T1000 (cell line): ENCODE measurements at regions not wholly inside any gene's neighbourhood (a gene's known extent, or its start where the extent isn't known, plus 50 kb on each side); places are given as distances from the start of the nearest gene placed in this dataset.

Experiments used
- DNase-seq: peaks from one replicate; lab custom pipeline; 2025; ENCODE audit warnings: mixed read lengths; lab: John Stamatoyannopoulos, UW

- DNase-seq, result no peak
These were observed 1057.7 kb downstream of the VRK1 start for GRCh38 chr14:97854918-97855317.

GRCh38 chr14:97866195-97866594 lies 1069.0 kb downstream of the VRK1 start:
- DNase-seq, result no peak

GRCh38 chr14:97866664-97867063 lies 1069.5 kb downstream of the VRK1 start:
- no peak for DNase-seq

- no peak for DNase-seq
These were observed 1076.1 kb downstream of the VRK1 start for GRCh38 chr14:97873291-97873690.

GRCh38 chr14:97874394-97874793 lies 1077.2 kb downstream of the VRK1 start:
- DNase-seq, result no peak

- no peak for DNase-seq
These were observed 1081.0 kb downstream of the VRK1 start for GRCh38 chr14:97878206-97878605.

- no peak for DNase-seq
These were observed 1081.5 kb downstream of the VRK1 start for GRCh38 chr14:97878727-97879126.

GRCh38 chr14:97887690-97888089 lies 1090.5 kb downstream of the VRK1 start:
- DNase-seq, result no peak

- no peak for DNase-seq
These were observed 1091.1 kb downstream of the VRK1 start for GRCh38 chr14:97888331-97888730.

- no peak for DNase-seq
These were observed 1094.3 kb downstream of the VRK1 start for GRCh38 chr14:97891515-97891914.

GRCh38 chr14:97894552-97894951 lies 1097.4 kb downstream of the VRK1 start:
- no peak for DNase-seq

- DNase-seq, result no peak
These were observed 1103.1 kb downstream of the VRK1 start for GRCh38 chr14:97900196-97900854.

GRCh38 chr14:97902630-97903029 lies 1105.4 kb downstream of the VRK1 start:
- no peak for DNase-seq

GRCh38 chr14:97903821-97904220 lies 1106.6 kb downstream of the VRK1 start:
- no peak for DNase-seq

GRCh38 chr14:97912217-97912616 lies 1115.0 kb downstream of the VRK1 start:
- DNase-seq, result no peak

- no peak for DNase-seq
These were observed 1118.9 kb downstream of the VRK1 start for GRCh38 chr14:97916100-97916499.

- no peak for DNase-seq
These were observed 1119.7 kb downstream of the VRK1 start for GRCh38 chr14:97916669-97917568.

GRCh38 chr14:97920201-97920600 lies 1123.0 kb downstream of the VRK1 start:
- DNase-seq, result no peak

GRCh38 chr14:97921296-97921695 lies 1124.1 kb downstream of the VRK1 start:
- DNase-seq, result no peak

GRCh38 chr14:97924922-97925613 lies 1127.9 kb downstream of the VRK1 start:
- no peak for DNase-seq

- DNase-seq, result no peak
These were observed 1133.0 kb downstream of the VRK1 start for GRCh38 chr14:97930166-97930565.

- no peak for DNase-seq
These were observed 1134.1 kb downstream of the VRK1 start for GRCh38 chr14:97931273-97931672.

- no peak for DNase-seq
These were observed 1145.7 kb downstream of the VRK1 start for GRCh38 chr14:97942921-97943320.
